WTC11 (cell line): ENCODE measurements at regions not wholly inside any gene's neighbourhood (a gene's known extent, or its start where the extent isn't known, plus 50 kb on each side); places are given as distances from the start of the nearest gene placed in this dataset.

ENCODE experiments used
- ATAC-seq: fragments of 200-7000 bp; cut with Tn5 transposase; 2 replicates; pipeline ENCODE4 v1.10.0; 2021; ENCODE audit warnings: mild to moderate bottlenecking, moderate library complexity
- CTCF ChIA-PET: fragments of 300-600 bp; sonication (Branson Sonifier 250); formaldehyde crosslinking; loops from one replicate; lab custom pipeline; 2021; ENCODE audit warnings: antibody characterized with exemption; lab: Charles Lee
- POLR2A ChIA-PET: fragments of 350-600 bp; sonication (Branson Sonifier 250); formaldehyde crosslinking; loops from one replicate; lab custom pipeline; 2021; ENCODE audit warnings: antibody characterized with exemption; lab: Charles Lee
- DNase-seq: peaks from one replicate; pipeline ENCODE4 v3.0.0; 2021; ENCODE audit warnings: low spot score
- H3K27ac Mint-ChIP-seq: 2 replicates; pipeline ENCODE4 v1.8.0; 2021; ENCODE audit warnings: mixed read lengths
- H3K27me3 Mint-ChIP-seq: 2 replicates; pipeline ENCODE4 v1.8.0; 2021; ENCODE audit warnings: low read depth, mild to moderate bottlenecking, moderate library complexity, mixed read lengths
- H3K36me3 Mint-ChIP-seq: 2 replicates; pipeline ENCODE4 v1.8.0; 2021; ENCODE audit warnings: mixed read lengths
- H3K4me1 Mint-ChIP-seq: 2 replicates; pipeline ENCODE4 v1.8.0; 2022; ENCODE audit warnings: mixed read lengths
- H3K4me3 Mint-ChIP-seq: 2 replicates; pipeline ENCODE4 v1.8.0; 2021; ENCODE audit warnings: mild to moderate bottlenecking, moderate library complexity, mixed read lengths
- H3K9me3 Mint-ChIP-seq: 2 replicates; pipeline ENCODE4 v1.8.0; 2021; ENCODE audit warnings: mixed read lengths
- ATF1 ChIP-seq: sonication (generic); formaldehyde crosslinking; IDR thresholded peaks from 2 replicates; pipeline ENCODE4 v1.8.1; 2023; ENCODE audit warnings: mild to moderate bottlenecking, moderate library complexity, missing genetic modification reagents
- ATF3 ChIP-seq: sonication (generic); formaldehyde crosslinking; conservative IDR thresholded peaks from 2 replicates; pipeline ENCODE4 v1.8.1; 2022; ENCODE audit warnings: mild to moderate bottlenecking, missing genetic modification reagents
- CBFB ChIP-seq: sonication (generic); formaldehyde crosslinking; IDR thresholded peaks from 2 replicates; pipeline ENCODE4 v1.8.1; 2022; ENCODE audit warnings: mild to moderate bottlenecking, low read depth, missing genetic modification reagents
- E2F4 ChIP-seq: sonication (generic); formaldehyde crosslinking; IDR thresholded peaks from 2 replicates; pipeline ENCODE4 v1.8.1; 2022; ENCODE audit warnings: low read depth, mild to moderate bottlenecking, moderate library complexity, missing genetic modification reagents, borderline replicate concordance
- ESRRA ChIP-seq: sonication (generic); formaldehyde crosslinking; IDR thresholded peaks from 2 replicates; pipeline ENCODE4 v1.8.1; 2022; ENCODE audit warnings: mild to moderate bottlenecking, missing genetic modification reagents, borderline replicate concordance
- FOXJ3 ChIP-seq: sonication (generic); formaldehyde crosslinking; IDR thresholded peaks from 2 replicates; pipeline ENCODE4 v1.9.0; 2021; ENCODE audit warnings: missing genetic modification reagents, mild to moderate bottlenecking, borderline replicate concordance
- GABPB1 ChIP-seq: sonication (generic); formaldehyde crosslinking; IDR thresholded peaks from 2 replicates; pipeline ENCODE4 v1.8.1; 2023; ENCODE audit warnings: mild to moderate bottlenecking, missing genetic modification reagents
- GRHL2 ChIP-seq: fragments of 250-450 bp; sonication (Bioruptor Pico); IDR thresholded peaks from 2 replicates; pipeline ENCODE4 v1.8.0; 2022; ENCODE audit warnings: mild to moderate bottlenecking, moderate library complexity; ENCODE audit not compliant: insufficient replicate concordance, severe bottlenecking
- GTF2I ChIP-seq: fragments of 250-450 bp; sonication (Bioruptor Pico); conservative IDR thresholded peaks from 2 replicates; pipeline ENCODE4 v1.4.0; 2021; ENCODE audit warnings: mild to moderate bottlenecking
- HMGA2 ChIP-seq: fragments of 250-450 bp; sonication (Bioruptor Pico); IDR thresholded peaks from 2 replicates; pipeline ENCODE4 v1.4.0; 2021; ENCODE audit warnings: mild to moderate bottlenecking, moderate library complexity
- JUN ChIP-seq: sonication (generic); formaldehyde crosslinking; IDR thresholded peaks from 2 replicates; pipeline ENCODE4 v1.8.0; 2023; ENCODE audit warnings: mild to moderate bottlenecking, missing genetic modification reagents
- MYBL2 ChIP-seq: sonication (generic); formaldehyde crosslinking; IDR thresholded peaks from 2 replicates; pipeline ENCODE4 v1.8.1; 2023; ENCODE audit warnings: mild to moderate bottlenecking, moderate library complexity, missing genetic modification reagents
- NFATC4 ChIP-seq: fragments of 250-450 bp; sonication (Bioruptor Pico); IDR thresholded peaks from 2 replicates; pipeline ENCODE4 v1.9.0; 2021; ENCODE audit warnings: mild to moderate bottlenecking
- SMAD4 ChIP-seq: sonication (generic); formaldehyde crosslinking; IDR thresholded peaks from 2 replicates; pipeline ENCODE4 v1.8.0; 2022; ENCODE audit warnings: mild to moderate bottlenecking, missing genetic modification reagents
- SOX15 ChIP-seq: fragments of 250-450 bp; sonication (Bioruptor Pico); IDR thresholded peaks from 2 replicates; pipeline ENCODE4 v1.9.0; 2021; ENCODE audit warnings: mild to moderate bottlenecking
- TCF7 ChIP-seq: sonication (generic); formaldehyde crosslinking; IDR thresholded peaks from 2 replicates; pipeline ENCODE4 v1.8.0; 2022; ENCODE audit warnings: mild to moderate bottlenecking, low read depth, missing genetic modification reagents, moderate library complexity
- TP53 ChIP-seq: sonication (generic); formaldehyde crosslinking; IDR thresholded peaks from 2 replicates; pipeline ENCODE4 v1.8.1; 2023; ENCODE audit warnings: mild to moderate bottlenecking, missing genetic modification reagents
- ZBTB21 ChIP-seq: sonication (generic); formaldehyde crosslinking; IDR thresholded peaks from 2 replicates; pipeline ENCODE4 v1.8.1; 2023; ENCODE audit warnings: mild to moderate bottlenecking, missing genetic modification reagents, borderline replicate concordance
- ZMAT4 ChIP-seq: fragments of 250-450 bp; sonication (Bioruptor Pico); IDR thresholded peaks from 2 replicates; pipeline ENCODE4 v1.9.0; 2021; ENCODE audit warnings: mild to moderate bottlenecking
- ZNF263 ChIP-seq: sonication (generic); formaldehyde crosslinking; IDR thresholded peaks from 2 replicates; pipeline ENCODE4 v1.8.1; 2022; ENCODE audit warnings: low read depth, mild to moderate bottlenecking, moderate library complexity, missing genetic modification reagents
- TF ChIP-seq, protein P1 (sequence below): fragments of 250-450 bp; sonication (Bioruptor Pico); IDR thresholded peaks from 2 replicates; pipeline ENCODE4 v1.9.0; 2021; ENCODE audit warnings: mild to moderate bottlenecking
- TF ChIP-seq, protein P2 (sequence below): sonication (generic); formaldehyde crosslinking; IDR thresholded peaks from 2 replicates; pipeline ENCODE4 v1.8.0; 2023; ENCODE audit warnings: missing genetic modification reagents
- TF ChIP-seq, protein P3 (sequence below): fragments of 200-600 bp; IDR thresholded peaks from 2 replicates; pipeline ENCODE4 v1.8.0; 2022; ENCODE audit warnings: antibody characterized with exemption

DNA sequence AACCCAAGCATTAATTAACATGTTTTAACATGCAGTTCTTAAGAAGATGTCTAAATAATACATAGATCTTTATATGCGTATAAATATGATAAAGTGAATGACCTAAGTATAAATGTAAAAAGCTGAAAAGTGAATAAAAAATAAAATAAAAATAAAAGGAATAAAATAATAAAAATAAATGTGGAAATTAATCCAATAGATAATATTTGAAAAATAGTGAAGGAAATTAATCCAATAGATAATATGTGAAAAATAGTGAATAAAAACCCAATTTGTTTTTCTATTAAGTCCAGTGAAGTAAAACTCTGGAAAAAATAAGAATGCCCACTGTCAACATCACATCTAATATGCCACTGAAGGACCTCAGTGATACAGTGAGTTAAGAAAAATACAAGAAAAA, 180.6 kb upstream of the SLC27A6 start:
- ATAC-seq (no peak), DNase-seq (no peak)
- Mint-ChIP-seq H3K36me3 (peaks cover 3% of the 10 kb centered on the region; the same call in 1 of the 2 replicates), H3K27ac (no peak overlapping the region), H3K4me3 (no peak overlapping the region), H3K27me3 (no peaks in the 10 kb centered on the region), H3K4me1 (peaks cover 18% of the 10 kb centered on the region), H3K9me3 (peaks cover 16% of the 10 kb centered on the region)
- ChIA-PET POLR2A (no interaction called here), CTCF (no interaction called here)
- no peak for TF ChIP-seq ESRRA
- peak; percentile 94 for TF ChIP-seq HMGA2 (CRISPR knock-in tag)

DNA sequence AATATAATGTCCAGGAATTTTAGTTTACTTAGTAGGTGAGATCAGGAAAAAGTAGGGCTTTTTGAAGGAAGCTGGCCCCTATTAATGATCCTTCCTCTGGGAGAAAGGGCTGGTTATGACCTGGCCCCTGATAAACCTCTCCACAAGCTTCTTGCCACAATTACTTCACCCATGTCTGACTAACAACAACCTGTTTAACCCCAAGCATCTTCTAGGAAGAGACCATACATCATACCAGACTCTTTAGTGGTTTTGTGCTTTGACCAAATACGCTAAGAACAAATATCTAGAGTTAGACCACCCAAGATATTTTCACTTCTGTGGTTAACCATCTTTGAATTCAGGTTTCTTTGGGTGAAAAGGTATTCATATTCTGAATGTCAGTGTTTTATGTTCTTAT, 174.0 kb upstream of the SLC27A6 start:
- Mint-ChIP-seq H3K27ac (no peak overlapping the region; the same call in 1 of the 2 replicates), H3K36me3 (peaks cover 3% of the 10 kb centered on the region; the same call in 1 of the 2 replicates), H3K4me3 (no peak overlapping the region), H3K4me1 (no peaks in the 10 kb centered on the region), H3K27me3 (no peaks in the 10 kb centered on the region; the same call in 1 of the 2 replicates), H3K9me3 (peaks cover 15% of the 10 kb centered on the region)
- ATAC-seq (no peak), DNase-seq (no peak)
- ChIA-PET CTCF (no interaction called here), POLR2A (no interaction called here)
- TF ChIP-seq ATF1 (CRISPR knock-in tag) (no peak), E2F4 (CRISPR knock-in tag) (no peak), SMAD4 (CRISPR knock-in tag) (no peak), ZNF263 (CRISPR knock-in tag) (no peak), TP53 (CRISPR knock-in tag) (no peak), NFATC4 (CRISPR knock-in tag) (no peak), HMGA2 (CRISPR knock-in tag) (no peak), GABPB1 (CRISPR knock-in tag) (no peak), ZBTB21 (CRISPR knock-in tag) (no peak), CBFB (CRISPR knock-in tag) (no peak), FOXJ3 (CRISPR knock-in tag) (no peak), GRHL2 (CRISPR knock-in tag) (no peak)
- TF ChIP-seq, protein P1, sequence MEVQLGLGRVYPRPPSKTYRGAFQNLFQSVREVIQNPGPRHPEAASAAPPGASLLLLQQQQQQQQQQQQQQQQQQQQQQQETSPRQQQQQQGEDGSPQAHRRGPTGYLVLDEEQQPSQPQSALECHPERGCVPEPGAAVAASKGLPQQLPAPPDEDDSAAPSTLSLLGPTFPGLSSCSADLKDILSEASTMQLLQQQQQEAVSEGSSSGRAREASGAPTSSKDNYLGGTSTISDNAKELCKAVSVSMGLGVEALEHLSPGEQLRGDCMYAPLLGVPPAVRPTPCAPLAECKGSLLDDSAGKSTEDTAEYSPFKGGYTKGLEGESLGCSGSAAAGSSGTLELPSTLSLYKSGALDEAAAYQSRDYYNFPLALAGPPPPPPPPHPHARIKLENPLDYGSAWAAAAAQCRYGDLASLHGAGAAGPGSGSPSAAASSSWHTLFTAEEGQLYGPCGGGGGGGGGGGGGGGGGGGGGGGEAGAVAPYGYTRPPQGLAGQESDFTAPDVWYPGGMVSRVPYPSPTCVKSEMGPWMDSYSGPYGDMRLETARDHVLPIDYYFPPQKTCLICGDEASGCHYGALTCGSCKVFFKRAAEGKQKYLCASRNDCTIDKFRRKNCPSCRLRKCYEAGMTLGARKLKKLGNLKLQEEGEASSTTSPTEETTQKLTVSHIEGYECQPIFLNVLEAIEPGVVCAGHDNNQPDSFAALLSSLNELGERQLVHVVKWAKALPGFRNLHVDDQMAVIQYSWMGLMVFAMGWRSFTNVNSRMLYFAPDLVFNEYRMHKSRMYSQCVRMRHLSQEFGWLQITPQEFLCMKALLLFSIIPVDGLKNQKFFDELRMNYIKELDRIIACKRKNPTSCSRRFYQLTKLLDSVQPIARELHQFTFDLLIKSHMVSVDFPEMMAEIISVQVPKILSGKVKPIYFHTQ (CRISPR knock-in tag), result no peak
- TF ChIP-seq, protein P2, sequence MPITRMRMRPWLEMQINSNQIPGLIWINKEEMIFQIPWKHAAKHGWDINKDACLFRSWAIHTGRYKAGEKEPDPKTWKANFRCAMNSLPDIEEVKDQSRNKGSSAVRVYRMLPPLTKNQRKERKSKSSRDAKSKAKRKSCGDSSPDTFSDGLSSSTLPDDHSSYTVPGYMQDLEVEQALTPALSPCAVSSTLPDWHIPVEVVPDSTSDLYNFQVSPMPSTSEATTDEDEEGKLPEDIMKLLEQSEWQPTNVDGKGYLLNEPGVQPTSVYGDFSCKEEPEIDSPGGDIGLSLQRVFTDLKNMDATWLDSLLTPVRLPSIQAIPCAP, result no peak
- TF ChIP-seq, protein P3, sequence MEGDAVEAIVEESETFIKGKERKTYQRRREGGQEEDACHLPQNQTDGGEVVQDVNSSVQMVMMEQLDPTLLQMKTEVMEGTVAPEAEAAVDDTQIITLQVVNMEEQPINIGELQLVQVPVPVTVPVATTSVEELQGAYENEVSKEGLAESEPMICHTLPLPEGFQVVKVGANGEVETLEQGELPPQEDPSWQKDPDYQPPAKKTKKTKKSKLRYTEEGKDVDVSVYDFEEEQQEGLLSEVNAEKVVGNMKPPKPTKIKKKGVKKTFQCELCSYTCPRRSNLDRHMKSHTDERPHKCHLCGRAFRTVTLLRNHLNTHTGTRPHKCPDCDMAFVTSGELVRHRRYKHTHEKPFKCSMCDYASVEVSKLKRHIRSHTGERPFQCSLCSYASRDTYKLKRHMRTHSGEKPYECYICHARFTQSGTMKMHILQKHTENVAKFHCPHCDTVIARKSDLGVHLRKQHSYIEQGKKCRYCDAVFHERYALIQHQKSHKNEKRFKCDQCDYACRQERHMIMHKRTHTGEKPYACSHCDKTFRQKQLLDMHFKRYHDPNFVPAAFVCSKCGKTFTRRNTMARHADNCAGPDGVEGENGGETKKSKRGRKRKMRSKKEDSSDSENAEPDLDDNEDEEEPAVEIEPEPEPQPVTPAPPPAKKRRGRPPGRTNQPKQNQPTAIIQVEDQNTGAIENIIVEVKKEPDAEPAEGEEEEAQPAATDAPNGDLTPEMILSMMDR, result no peak
- TF ChIP-seq, all 79 proteins: peak for 0

DNA sequence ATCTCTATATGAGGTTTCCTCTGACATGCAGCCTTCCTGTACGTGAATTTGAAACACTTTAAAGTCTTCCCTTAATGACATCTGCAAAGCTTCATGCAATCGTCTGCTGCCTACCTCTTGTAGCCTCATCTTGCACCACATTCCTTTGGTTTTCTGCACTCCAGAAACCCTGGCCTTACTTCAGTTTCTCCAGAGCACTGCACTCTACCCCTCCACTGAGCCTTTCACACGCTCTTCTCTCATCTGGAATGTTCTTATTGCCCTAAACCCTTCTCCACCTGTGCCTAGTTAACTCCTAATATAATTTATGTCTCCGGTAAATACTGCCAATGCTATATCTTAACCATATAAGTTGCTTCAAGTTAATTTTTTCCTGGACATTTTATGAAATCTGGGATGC, 168.8 kb upstream of the SLC27A6 start:
- ATAC-seq (no peak), DNase-seq (no peak)
- peaks cover 8% of the 10 kb centered on the region for H3K4me1 Mint-ChIP-seq
- ChIA-PET POLR2A (no interaction called here), CTCF (no interaction called here)
- H3K9me3 Mint-ChIP-seq, result no peaks in the 10 kb centered on the region
- no peak overlapping the region; the same call in 1 of the 2 replicates for H3K27ac Mint-ChIP-seq
- no peaks in the 10 kb centered on the region; the same call in 1 of the 2 replicates for H3K27me3 Mint-ChIP-seq
- no peaks in the 10 kb centered on the region for H3K36me3 Mint-ChIP-seq
- no peak overlapping the region for H3K4me3 Mint-ChIP-seq
- TF ChIP-seq TCF7 (CRISPR knock-in tag), result no peak
- no peak for TF ChIP-seq GTF2I (CRISPR knock-in tag)
- TF ChIP-seq, protein P2, result no peak
- TF ChIP-seq ZMAT4 (CRISPR knock-in tag), result no peak
- TF ChIP-seq MYBL2 (CRISPR knock-in tag), result no peak
- TF ChIP-seq JUN, result no peak
- TF ChIP-seq SOX15, result no peak
- no peak for TF ChIP-seq ATF3
- TF ChIP-seq FOXJ3 (CRISPR knock-in tag), result no peak
